ENCODE measurements at regions not wholly inside any gene's neighbourhood (a gene's known extent, or its start where the extent isn't known, plus 50 kb on each side); places are given as distances from the start of the nearest gene placed in this dataset.

GRCh38 chr3:151611419-151611818, 122.3 kb upstream of the AADACL2 start:
- TF ChIP-seq CTCF (IDR thresholded peaks at IDR 0.05): no peak
- ATAC-seq: no peak
- H3K9me3 ChIP-seq: no peaks in the 10 kb centered on the region
- H3K4me1 ChIP-seq (ENCODE audit: low read depth): no peaks in the 10 kb centered on the region
- H3K4me3 ChIP-seq: no peak overlapping the region
- intact Hi-C loops (cut with DNase I, micrococcal nuclease): no loop called here
- no peak for DNase-seq
- H3K36me3 ChIP-seq (ENCODE audit: low read depth): no peaks in the 10 kb centered on the region

GRCh38 chr3:151609491-151609890, 124.2 kb upstream of the AADACL2 start:
- Histone ChIP-seq H3K4me3 (no peak overlapping the region), H3K9me3 (no peaks in the 10 kb centered on the region)
- no peak for DNase-seq

GRCh38 chr3:151604891-151605290, 128.8 kb upstream of the AADACL2 start:
- Histone ChIP-seq H3K36me3 (ENCODE audit: low read depth) (no peaks in the 10 kb centered on the region), H3K4me1 (ENCODE audit: low read depth) (no peaks in the 10 kb centered on the region), H3K9me3 (no peaks in the 10 kb centered on the region), H3K4me3 (no peak overlapping the region)
- intact Hi-C loops (cut with DNase I, micrococcal nuclease): no loop called here
- no peak for TF ChIP-seq CTCF (IDR thresholded peaks at IDR 0.05)
- no peak for DNase-seq
- ATAC-seq: no peak

More at GRCh38 chr3:151609491-151609890, 124.2 kb upstream of the AADACL2 start:
- Histone ChIP-seq H3K36me3 (ENCODE audit: low read depth) (no peaks in the 10 kb centered on the region), H3K4me1 (ENCODE audit: low read depth) (no peaks in the 10 kb centered on the region)
- no peak for ATAC-seq
- TF ChIP-seq CTCF (IDR thresholded peaks at IDR 0.05): no peak
- intact Hi-C loops (cut with DNase I, micrococcal nuclease): no loop called here

DNA sequence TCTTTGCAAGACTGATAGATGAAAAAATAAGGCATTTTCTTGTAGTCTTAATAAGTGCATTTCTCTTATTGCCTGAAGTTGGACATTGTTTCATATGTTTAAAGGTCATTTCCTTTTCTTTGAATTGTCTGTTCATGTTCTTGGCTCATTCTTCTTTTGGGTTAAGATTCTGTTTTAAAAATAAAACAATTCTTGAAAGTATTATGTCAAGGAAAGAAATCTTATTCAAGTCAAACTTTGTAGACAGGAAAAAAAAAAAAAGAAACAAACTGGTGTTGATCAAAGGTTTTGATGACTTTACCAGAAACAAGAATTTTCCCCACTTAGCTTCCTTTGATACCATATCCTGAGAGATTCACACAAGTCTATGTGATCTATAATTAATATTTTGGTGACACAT, 132.9 kb upstream of the AADACL2 start:
- no peaks in the 10 kb centered on the region for H3K9me3 ChIP-seq
- intact Hi-C loops (cut with DNase I, micrococcal nuclease): no loop called here
- no peaks in the 10 kb centered on the region for H3K36me3 ChIP-seq (ENCODE audit: low read depth)
- ATAC-seq (no peak), DNase-seq (no peak)
- no peaks in the 10 kb centered on the region for H3K4me1 ChIP-seq (ENCODE audit: low read depth)
- no peak overlapping the region for H3K4me3 ChIP-seq
- no peak for TF ChIP-seq CTCF (IDR thresholded peaks at IDR 0.05)

DNA sequence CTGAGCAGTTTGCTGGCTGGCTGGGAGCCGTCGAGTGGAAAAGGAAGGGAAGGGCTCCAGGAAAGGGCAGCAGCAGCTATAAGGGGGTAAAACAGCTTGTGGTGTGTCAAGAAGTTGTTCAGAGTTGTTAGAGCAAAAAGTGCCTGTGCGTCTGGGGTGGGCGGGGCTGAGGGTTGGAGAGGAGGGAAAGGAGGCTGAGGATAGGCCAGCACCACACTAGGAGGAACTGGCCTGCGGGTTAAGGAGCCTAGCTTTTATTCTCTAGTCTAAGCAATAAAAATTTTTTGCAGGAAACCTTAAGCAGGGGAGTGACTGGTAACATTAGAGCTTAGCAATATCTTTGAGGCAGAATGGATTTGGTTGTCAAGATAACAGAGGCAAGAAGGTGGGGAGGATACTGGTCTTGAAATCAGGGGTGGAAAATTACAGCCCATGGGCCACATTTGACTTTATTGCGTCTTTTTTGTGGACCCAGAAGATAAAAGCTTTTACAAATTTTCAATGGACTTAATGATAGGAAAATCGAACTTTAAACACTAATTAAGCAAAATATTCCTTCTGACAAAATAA, 134.5 kb upstream of the AADACL2 start:
- TF ChIP-seq CTCF (IDR thresholded peaks at IDR 0.05): no peak

DNA sequence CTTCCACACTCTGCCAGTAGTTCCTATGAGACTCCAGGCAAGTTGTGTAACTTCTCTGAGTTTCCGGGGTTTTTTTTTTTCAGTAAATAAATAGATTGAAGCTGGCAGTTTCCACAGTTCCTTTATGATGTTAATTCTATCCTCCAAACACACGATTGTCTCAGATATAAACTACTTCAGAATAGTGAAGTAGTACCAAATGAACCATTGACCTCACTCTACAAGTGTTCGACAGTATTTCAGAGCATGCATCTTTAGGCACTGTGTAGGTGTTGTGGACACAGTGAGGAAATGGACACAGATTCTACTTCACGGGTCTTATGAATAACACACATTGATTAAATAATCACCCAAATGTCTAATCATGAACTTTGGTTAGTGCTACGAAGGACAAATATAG, 136.1 kb upstream of the IGSF10 start:
- no peak for TF ChIP-seq CTCF (IDR thresholded peaks at IDR 0.05)
- no peak overlapping the region for H3K4me3 ChIP-seq
- DNase-seq: no peak
- H3K9me3 ChIP-seq: no peaks in the 10 kb centered on the region
- ATAC-seq: no peak
- H3K4me1 ChIP-seq (ENCODE audit: low read depth): no peaks in the 10 kb centered on the region
- intact Hi-C loops (cut with DNase I, micrococcal nuclease): no loop called here
- H3K36me3 ChIP-seq (ENCODE audit: low read depth): no peaks in the 10 kb centered on the region

More for the DNA sequence above, 134.5 kb upstream of the AADACL2 start:
- DNase-seq: no peak
- Histone ChIP-seq H3K4me3 (no peak overlapping the region), H3K4me1 (ENCODE audit: low read depth) (no peaks in the 10 kb centered on the region), H3K9me3 (no peaks in the 10 kb centered on the region), H3K36me3 (ENCODE audit: low read depth) (no peaks in the 10 kb centered on the region)
- ATAC-seq: no peak
- intact Hi-C loops (cut with DNase I, micrococcal nuclease): no loop called here

Measured in mucosa of descending colon (tissue), 3 donors.